ENCODE measurements at regions not wholly inside any gene's neighbourhood (a gene's known extent, or its start where the extent isn't known, plus 50 kb on each side); places are given as distances from the start of the nearest gene placed in this dataset.

- DNase-seq = no peak
- Histone ChIP-seq H3K4me1 (ENCODE audit: control insufficient read depth, insufficient read depth, low read length) (no peaks in the 10 kb centered on the region), H2AK9ac (replicated peaks; ENCODE audit: low read depth, low read length, poor library complexity) (no peak overlapping the region), H3K18ac (ENCODE audit: low read depth, low read length) (no peak overlapping the region), H4K91ac (ENCODE audit: insufficient read depth, low read depth, low read length) (no peak overlapping the region), H4K8ac (ENCODE audit: low read depth in 2 of 2, low read length in 2 of 2) (no peak overlapping the region), H3K27ac (ENCODE audit: insufficient read depth, low read length) (no peak overlapping the region), H2BK15ac (ENCODE audit: low read depth, low read length) (no peak overlapping the region), H2AFZ (replicated peaks; ENCODE audit: low read length, poor library complexity) (no peak overlapping the region), H3K9ac (ENCODE audit: low read depth, low read length) (no peak overlapping the region), H4K20me1 (ENCODE audit: insufficient read depth, low read length) (no peaks in the 10 kb centered on the region), H3K56ac (ENCODE audit: extremely low read depth, insufficient read depth, low read length) (no peak overlapping the region), H2AK5ac (ENCODE audit: low read depth, low read length) (no peak overlapping the region), H3K14ac (replicated peaks; ENCODE audit: low read depth, low read length) (no peak overlapping the region), H3K27me3 (ENCODE audit: control insufficient read depth, insufficient read depth, low read length) (no peaks in the 10 kb centered on the region), H3K4me2 (ENCODE audit: low read depth, low read length) (no peak overlapping the region), H3K4ac (ENCODE audit: low read depth, low read length) (no peak overlapping the region), H3K9me3 (ENCODE audit: control insufficient read depth, insufficient read depth, low read length) (no peaks in the 10 kb centered on the region), H3K9me1 (ENCODE audit: insufficient read depth, low read length) (no peaks in the 10 kb centered on the region), H2BK120ac (ENCODE audit: low read depth, low read length) (no peak overlapping the region), H2BK20ac (ENCODE audit: low read depth, low read length) (no peak overlapping the region), H3K23ac (ENCODE audit: low read depth, low read length) (no peak overlapping the region), H3K36me3 (ENCODE audit: control insufficient read depth, insufficient read depth, low read length) (no peaks in the 10 kb centered on the region), H3K79me1 (ENCODE audit: low read depth in 1 of 2, low read length in 2 of 2) (no peaks in the 10 kb centered on the region), H4K5ac (ENCODE audit: low read depth, low read length) (no peak overlapping the region), H2BK5ac (ENCODE audit: low read depth, low read length, poor library complexity, severe bottlenecking) (no peak overlapping the region), H3K4me3 (ENCODE audit: insufficient read depth, low read depth, low read length) (no peak overlapping the region)
- no TSS peak for BruUV-seq (replicated peaks)
- POLR2A ChIA-PET (ENCODE audit: unreplicated experiment) = no interaction called here
- CTCF ChIA-PET = no interaction called here
- in situ Hi-C loops (cut with MboI; ENCODE audit: low sequenced_read_pairs) = no loop called here
- no peak for ATAC-seq (ENCODE audit: low read depth)
- WGBS, 2 experiments (ENCODE audit: extremely low coverage in 2 of 2, insufficient read length in 1 of 2) = no CpG with 5 or more reads among the region's 2 CpGs
- intact Hi-C loops (cut with micrococcal nuclease) = no loop called here
- TF ChIP-seq RFX5 (IDR thresholded peaks at IDR 0.05; ENCODE audit: low read depth, low read length) = no peak
- no peak for TF ChIP-seq POLR2A (IDR thresholded peaks at IDR 0.05; ENCODE audit: low read depth, low read length)
- TF ChIP-seq MAZ (IDR thresholded peaks at IDR 0.05; ENCODE audit: borderline replicate concordance, low read depth, low read length) = no peak
- TF ChIP-seq BHLHE40 (IDR thresholded peaks at IDR 0.05; ENCODE audit: low read depth, low read length) = no peak
- no peak for TF ChIP-seq NFE2L2 (IDR thresholded peaks at IDR 0.05; ENCODE audit: low read depth, low read length)
- no peak for TF ChIP-seq CHD1 (IDR thresholded peaks at IDR 0.05; ENCODE audit: low read depth, low read length)
- TF ChIP-seq MXI1 (IDR thresholded peaks at IDR 0.05; ENCODE audit: borderline replicate concordance, low read depth, low read length) = no peak
- no peak for TF ChIP-seq CEBPB (IDR thresholded peaks at IDR 0.05; ENCODE audit: low read depth, low read length)
- TF ChIP-seq RAD21 (IDR thresholded peaks at IDR 0.05; ENCODE audit: low read length) = no peak
- TF ChIP-seq ELK1 (IDR thresholded peaks at IDR 0.05; ENCODE audit: borderline replicate concordance, low read depth, low read length) = no peak
- TF ChIP-seq RCOR1 (IDR thresholded peaks at IDR 0.05; ENCODE audit: insufficient replicate concordance, low read length) = no peak
- no peak for TF ChIP-seq MAFK (IDR thresholded peaks at IDR 0.05; ENCODE audit: low read depth, low read length)
- TF ChIP-seq SMC3 (IDR thresholded peaks at IDR 0.05; ENCODE audit: low read depth, low read length) = no peak
- no peak for TF ChIP-seq CTCF (conservative IDR thresholded peaks at IDR 0.05; ENCODE audit: low read depth, low read length)
- TF ChIP-seq USF2 (IDR thresholded peaks at IDR 0.05; ENCODE audit: low read depth, low read length) = no peak
- no peak for TF ChIP-seq FOS (IDR thresholded peaks at IDR 0.05; ENCODE audit: low read depth, low read length)
- dilution Hi-C loops (cut with HindIII; ENCODE audit: low sequenced_read_pairs, unreplicated experiment) = no loop called here
Observed at GRCh38 chr5:121088341-121088740, 624.2 kb downstream of the PRR16 start.

All from IMR-90 (cell line).